ENCODE measurements at regions not wholly inside any gene's neighbourhood (a gene's known extent, or its start where the extent isn't known, plus 50 kb on each side); places are given as distances from the start of the nearest gene placed in this dataset.

GRCh38 chr5:102682101-102682647 lies 72.9 kb upstream of the PAM start:
- no peak for TF ChIP-seq TEAD4 (CRISPR knock-in tag; IDR thresholded peaks at IDR 0.05)
- TF ChIP-seq, protein P1, sequence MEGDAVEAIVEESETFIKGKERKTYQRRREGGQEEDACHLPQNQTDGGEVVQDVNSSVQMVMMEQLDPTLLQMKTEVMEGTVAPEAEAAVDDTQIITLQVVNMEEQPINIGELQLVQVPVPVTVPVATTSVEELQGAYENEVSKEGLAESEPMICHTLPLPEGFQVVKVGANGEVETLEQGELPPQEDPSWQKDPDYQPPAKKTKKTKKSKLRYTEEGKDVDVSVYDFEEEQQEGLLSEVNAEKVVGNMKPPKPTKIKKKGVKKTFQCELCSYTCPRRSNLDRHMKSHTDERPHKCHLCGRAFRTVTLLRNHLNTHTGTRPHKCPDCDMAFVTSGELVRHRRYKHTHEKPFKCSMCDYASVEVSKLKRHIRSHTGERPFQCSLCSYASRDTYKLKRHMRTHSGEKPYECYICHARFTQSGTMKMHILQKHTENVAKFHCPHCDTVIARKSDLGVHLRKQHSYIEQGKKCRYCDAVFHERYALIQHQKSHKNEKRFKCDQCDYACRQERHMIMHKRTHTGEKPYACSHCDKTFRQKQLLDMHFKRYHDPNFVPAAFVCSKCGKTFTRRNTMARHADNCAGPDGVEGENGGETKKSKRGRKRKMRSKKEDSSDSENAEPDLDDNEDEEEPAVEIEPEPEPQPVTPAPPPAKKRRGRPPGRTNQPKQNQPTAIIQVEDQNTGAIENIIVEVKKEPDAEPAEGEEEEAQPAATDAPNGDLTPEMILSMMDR (IDR thresholded peaks at IDR 0.05) = no peak
- TF ChIP-seq RELA (CRISPR knock-in tag; IDR thresholded peaks at IDR 0.05; ENCODE audit: borderline replicate concordance) = no peak
- no peak for TF ChIP-seq ZNF423 (CRISPR knock-in tag; IDR thresholded peaks at IDR 0.05)
- TF ChIP-seq EMX1 (CRISPR knock-in tag; IDR thresholded peaks at IDR 0.05) = no peak

Data from WTC11 (cell line).